ENCODE measurements at regions not wholly inside any gene's neighbourhood (a gene's known extent, or its start where the extent isn't known, plus 50 kb on each side); places are given as distances from the start of the nearest gene placed in this dataset.

- TF ChIP-seq CTCF (IDR thresholded peaks at IDR 0.05) (no peak), POLR2A (IDR thresholded peaks at IDR 0.05) (no peak)
These were observed 1855.4 kb upstream of the PIK3C3 start for GRCh38 chr18:40099641-40100040.
